Fibroblast of villous mesenchyme (primary cell): ENCODE measurements at regions not wholly inside any gene's neighbourhood (a gene's known extent, or its start where the extent isn't known, plus 50 kb on each side); places are given as distances from the start of the nearest gene placed in this dataset.

Source experiments
- DNase-seq: peaks from one replicate; pipeline ENCODE4 v3.0.0-alpha.2; 2010; ENCODE audit warnings: low read depth
- H3K4me3 ChIP-seq: 2 replicates; pipeline ENCODE4 v1.5.1; 2011; ENCODE audit warnings: low read depth, mild to moderate bottlenecking, low read length
- TF ChIP-seq, protein P1 (sequence below): IDR thresholded peaks from 2 replicates; pipeline ENCODE4 v1.5.1; 2012; ENCODE audit warnings: low read depth, mild to moderate bottlenecking, low read length; ENCODE audit not compliant: insufficient read depth

DNA sequence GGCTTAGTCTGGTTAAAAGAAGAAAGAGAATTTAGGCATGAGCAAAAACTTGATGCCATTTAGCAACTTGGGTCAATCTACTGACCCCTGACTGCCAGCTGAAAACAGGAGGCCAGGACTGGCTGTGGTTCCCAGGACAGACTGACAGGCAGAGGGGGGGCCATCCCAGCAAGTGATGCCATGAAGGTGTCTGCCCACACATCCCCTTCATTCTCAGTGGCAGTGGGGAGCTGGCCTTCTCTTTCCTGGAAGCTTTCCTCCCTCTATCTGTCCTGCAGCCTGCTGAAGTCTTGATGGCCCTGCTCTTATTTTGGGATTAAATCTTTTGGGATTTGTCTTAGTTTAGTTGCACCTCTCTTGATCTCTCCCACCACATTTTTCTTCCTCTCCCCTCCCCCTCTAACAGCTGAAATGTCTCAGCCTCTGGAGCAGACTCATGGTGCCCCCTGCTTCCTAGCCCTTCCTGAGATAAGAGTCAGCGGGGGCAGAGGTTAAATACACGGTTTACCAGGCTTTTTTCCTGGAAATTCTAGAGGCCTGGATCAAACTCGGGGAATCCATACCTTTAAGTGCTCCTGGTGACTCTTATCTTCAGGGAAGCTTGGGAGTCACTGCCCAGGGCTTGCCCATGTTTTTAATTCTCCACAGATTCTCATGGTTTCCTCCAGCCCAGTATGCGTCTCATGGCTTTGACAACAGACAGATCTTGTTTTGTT is 99.5 kb upstream of the TSPAN2 start:
- DNase-seq, result no peak
- no peak overlapping the region for H3K4me3 ChIP-seq
- TF ChIP-seq, protein P1, sequence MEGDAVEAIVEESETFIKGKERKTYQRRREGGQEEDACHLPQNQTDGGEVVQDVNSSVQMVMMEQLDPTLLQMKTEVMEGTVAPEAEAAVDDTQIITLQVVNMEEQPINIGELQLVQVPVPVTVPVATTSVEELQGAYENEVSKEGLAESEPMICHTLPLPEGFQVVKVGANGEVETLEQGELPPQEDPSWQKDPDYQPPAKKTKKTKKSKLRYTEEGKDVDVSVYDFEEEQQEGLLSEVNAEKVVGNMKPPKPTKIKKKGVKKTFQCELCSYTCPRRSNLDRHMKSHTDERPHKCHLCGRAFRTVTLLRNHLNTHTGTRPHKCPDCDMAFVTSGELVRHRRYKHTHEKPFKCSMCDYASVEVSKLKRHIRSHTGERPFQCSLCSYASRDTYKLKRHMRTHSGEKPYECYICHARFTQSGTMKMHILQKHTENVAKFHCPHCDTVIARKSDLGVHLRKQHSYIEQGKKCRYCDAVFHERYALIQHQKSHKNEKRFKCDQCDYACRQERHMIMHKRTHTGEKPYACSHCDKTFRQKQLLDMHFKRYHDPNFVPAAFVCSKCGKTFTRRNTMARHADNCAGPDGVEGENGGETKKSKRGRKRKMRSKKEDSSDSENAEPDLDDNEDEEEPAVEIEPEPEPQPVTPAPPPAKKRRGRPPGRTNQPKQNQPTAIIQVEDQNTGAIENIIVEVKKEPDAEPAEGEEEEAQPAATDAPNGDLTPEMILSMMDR, result no peak

DNA sequence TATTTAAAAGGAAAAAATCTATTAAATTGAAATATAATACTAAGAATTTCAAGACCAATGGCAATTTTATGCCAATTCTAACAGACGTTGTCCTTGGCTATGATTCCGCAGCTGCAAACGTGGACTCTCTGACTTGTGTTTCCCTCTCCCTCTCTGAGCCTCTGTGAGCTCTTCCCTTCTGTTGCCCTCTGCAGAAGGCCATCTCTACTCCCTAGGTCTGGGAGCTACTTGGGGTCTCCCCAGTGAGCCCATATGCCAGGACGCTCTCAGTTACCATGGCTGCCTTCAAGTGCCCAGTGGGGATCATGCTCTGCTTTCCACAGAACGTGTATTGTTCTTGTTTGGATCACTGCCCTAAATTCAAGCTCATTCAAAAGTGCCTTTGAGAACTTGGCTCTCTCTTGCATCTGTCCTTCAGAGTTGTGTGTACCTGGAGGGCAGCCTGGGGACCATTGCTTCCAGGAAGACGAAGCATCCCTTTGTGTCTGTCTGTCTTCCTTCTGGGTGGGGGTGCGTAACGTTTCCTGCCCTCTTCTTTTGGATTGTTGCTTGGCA is 97.5 kb upstream of the TSPAN2 start:
- TF ChIP-seq, protein P1, result no peak

DNA sequence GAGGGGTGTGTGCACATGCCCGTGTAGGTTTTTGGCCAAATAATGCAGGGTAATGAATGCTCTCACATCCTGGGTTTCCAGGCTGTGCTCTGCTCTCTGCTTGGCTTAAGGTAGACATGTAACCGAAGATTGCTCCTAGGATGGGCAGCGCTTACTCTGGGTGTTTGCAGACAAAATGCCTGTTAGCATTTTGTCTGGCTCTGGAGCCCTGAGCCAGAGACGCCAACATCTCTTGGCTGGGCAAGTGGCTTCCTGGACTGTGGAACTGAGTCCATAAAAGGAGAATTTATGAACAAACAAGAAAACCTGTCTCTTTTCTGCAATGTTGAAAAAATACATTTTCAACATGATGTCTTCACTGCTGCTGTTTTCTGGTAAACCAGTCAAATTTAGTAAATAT is 96.0 kb upstream of the TSPAN2 start:
- DNase-seq, result no peak
- TF ChIP-seq, protein P1, result no peak
- no peak overlapping the region for H3K4me3 ChIP-seq

More for the DNA sequence above, 97.5 kb upstream of the TSPAN2 start:
- DNase-seq, result no peak
- H3K4me3 ChIP-seq, result no peak overlapping the region

DNA sequence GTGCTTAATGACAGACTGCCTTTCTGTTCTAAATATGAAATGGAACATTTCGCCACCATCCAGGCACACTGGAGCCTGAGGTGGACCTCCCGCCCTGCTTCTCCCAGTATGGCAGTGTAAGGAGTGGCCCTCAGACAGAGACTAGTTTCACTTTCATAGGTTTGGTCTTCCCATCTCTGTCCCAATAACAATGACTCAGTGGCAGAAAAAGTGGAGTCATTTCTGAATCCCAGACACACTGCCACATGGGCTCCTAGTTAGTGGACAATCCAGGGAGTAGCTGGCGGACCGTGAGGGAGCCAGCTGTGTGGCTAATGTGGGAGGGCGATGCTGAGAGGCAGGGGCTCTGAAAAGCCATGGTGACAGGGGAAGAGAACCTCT is 95.6 kb upstream of the TSPAN2 start:
- peak; percentile 72 for DNase-seq
- TF ChIP-seq, protein P1, result no peak
- H3K4me3 ChIP-seq, result no peak overlapping the region

DNA sequence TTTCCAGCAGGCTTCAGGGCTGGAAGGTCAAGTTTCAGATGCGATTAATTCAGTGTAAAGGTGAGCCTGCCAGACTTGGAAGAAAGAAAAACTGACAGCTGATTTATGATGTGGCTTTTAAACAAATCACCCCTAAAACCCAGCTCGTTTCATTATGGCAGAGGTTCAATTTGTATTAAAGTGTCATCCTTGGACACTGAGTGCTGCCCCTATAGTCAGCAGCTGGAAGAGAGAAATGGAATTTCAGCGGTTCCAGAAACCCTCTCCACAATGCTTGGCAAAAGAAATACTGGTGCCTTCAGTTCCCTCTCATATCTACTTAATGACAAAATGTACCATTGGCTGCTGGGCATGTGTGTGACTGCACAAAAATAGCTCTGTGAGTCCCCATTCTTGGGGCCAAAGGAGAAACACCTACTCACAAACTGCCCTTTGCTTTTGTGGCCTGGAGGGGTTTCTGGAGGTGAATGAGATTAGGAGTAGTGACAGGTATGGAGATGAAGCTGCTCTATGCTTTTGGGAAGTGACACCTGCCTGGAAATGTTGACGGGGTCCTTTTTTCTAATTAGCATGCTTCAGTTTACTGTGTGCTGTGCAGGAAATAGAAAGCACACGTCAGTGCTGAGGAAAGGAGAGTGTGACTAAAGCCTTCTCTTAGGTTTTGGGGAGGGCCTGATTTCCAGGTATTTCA is 95.1 kb upstream of the TSPAN2 start:
- TF ChIP-seq, protein P1, result no peak
- no peak for DNase-seq
- H3K4me3 ChIP-seq, result no peak overlapping the region

DNA sequence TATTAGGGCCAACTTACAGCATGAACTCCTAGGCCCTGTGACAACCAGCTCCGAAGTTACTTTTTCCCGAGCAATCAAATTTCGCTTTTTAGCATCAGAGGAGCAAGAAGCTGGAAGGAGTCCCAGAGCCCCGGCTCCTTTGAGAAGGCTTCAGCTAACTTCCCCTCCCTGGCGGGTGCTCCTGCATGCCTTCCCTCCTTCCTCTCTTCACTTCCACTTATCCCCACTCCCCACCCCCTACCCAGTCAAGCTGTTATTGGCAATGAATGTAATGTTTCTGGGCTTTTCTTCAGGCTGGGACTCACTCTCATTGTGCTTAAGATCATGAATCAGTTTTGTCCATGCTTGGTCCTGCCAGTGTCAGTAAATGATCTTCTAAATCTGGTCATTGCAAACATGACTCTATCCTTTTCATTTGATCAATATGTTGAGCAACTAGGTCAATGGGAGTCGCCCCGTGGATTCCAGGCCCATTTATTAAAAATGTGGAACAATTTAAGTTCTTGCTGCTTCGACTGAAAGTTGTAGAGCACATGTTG is 94.5 kb upstream of the TSPAN2 start:
- TF ChIP-seq, protein P1, result no peak
- DNase-seq, result no peak
- H3K4me3 ChIP-seq, result no peak overlapping the region
